CD4-positive, alpha-beta T cell (primary cell): ENCODE measurements at regions not wholly inside any gene's neighbourhood (a gene's known extent, or its start where the extent isn't known, plus 50 kb on each side); places are given as distances from the start of the nearest gene placed in this dataset.

Experiments used
- ATAC-seq: fragments of 200-7000 bp; cut with Tn5 transposase; one replicate; pipeline ENCODE4 v1.10.0; 2022; ENCODE audit warnings: mild to moderate bottlenecking; ENCODE audit not compliant: poor library complexity
- CTCF ChIA-PET: fragments of 350-600 bp; sonication (Branson Sonifier 250); formaldehyde crosslinking; loops from one replicate; lab custom pipeline; 2021; ENCODE audit warnings: antibody characterized with exemption, inconsistent platforms; lab: Charles Lee
- POLR2A ChIA-PET: fragments of 350-600 bp; sonication (Branson Sonifier 250); formaldehyde crosslinking; loops from one replicate; lab custom pipeline; 2021; ENCODE audit warnings: antibody characterized with exemption, inconsistent platforms; lab: Charles Lee
- DNase-seq, 14 experiments: peaks; one replicate each; pipeline ENCODE4 v3.0.0-alpha.2; 2013 to 2020; ENCODE audit warnings: mixed read lengths in 2 of 14
- H3K27ac ChIP-seq, 2 donors: one replicate each; pipeline versions ENCODE4 v1.5.1 to v1.7.0; 2013; ENCODE audit warnings: low read length in 2 of 2, low read depth in 1 of 2, mild to moderate bottlenecking in 1 of 2
- H3K27me3 ChIP-seq, 2 experiments: 1 replicate in 1 of 2; 2 replicates in 1 of 2; pipeline versions ENCODE4 v1.6.1 to v1.7.0; 2013; ENCODE audit warnings: low read length in 2 of 2, control low read depth in 1 of 2, mild to moderate bottlenecking in 1 of 2, moderate library complexity in 1 of 2; ENCODE audit not compliant: insufficient read depth in 2 of 2, control insufficient read depth in 1 of 2
- H3K36me3 ChIP-seq: one replicate; pipeline ENCODE4 v1.6.1; 2013; ENCODE audit warnings: low read length, control low read depth; ENCODE audit not compliant: insufficient read depth
- H3K4me1 ChIP-seq: one replicate; pipeline ENCODE4 v1.6.1; 2013; ENCODE audit warnings: low read length, control low read depth; ENCODE audit not compliant: insufficient read depth
- H3K4me3 ChIP-seq: one replicate; pipeline ENCODE4 v1.5.1; 2013; ENCODE audit warnings: mild to moderate bottlenecking, low read length, moderate library complexity
- H3K9me3 ChIP-seq, 2 experiments: 1 replicate in 1 of 2; 2 replicates in 1 of 2; pipeline versions ENCODE4 v1.6.1 to v1.7.0; 2013; ENCODE audit warnings: low read length in 2 of 2, mild to moderate bottlenecking in 2 of 2, control low read depth in 1 of 2, moderate library complexity in 1 of 2; ENCODE audit not compliant: control insufficient read depth in 1 of 2, insufficient read depth in 1 of 2
- H3K27ac Mint-ChIP-seq: one replicate; pipeline ENCODE4 v1.8.0; 2020; ENCODE audit warnings: mixed read lengths
- H3K27me3 Mint-ChIP-seq: one replicate; pipeline ENCODE4 v1.8.0; 2021; ENCODE audit warnings: mixed read lengths
- H3K36me3 Mint-ChIP-seq: one replicate; pipeline ENCODE4 v1.8.0; 2021; ENCODE audit warnings: low read depth, mixed read lengths
- H3K4me1 Mint-ChIP-seq: one replicate; pipeline ENCODE4 v1.8.0; 2021; ENCODE audit warnings: low read depth, mixed read lengths
- H3K4me3 Mint-ChIP-seq: one replicate; pipeline ENCODE4 v1.8.0; 2020; ENCODE audit warnings: mild to moderate bottlenecking, mixed read lengths
- H3K9me3 Mint-ChIP-seq: one replicate; pipeline ENCODE4 v1.8.0; 2020; ENCODE audit warnings: mixed read lengths
- CTCF ChIP-seq: fragments of 200-600 bp; IDR thresholded peaks from one replicate; pipeline ENCODE4 v1.8.0; 2022; ENCODE audit warnings: antibody characterized with exemption, mild to moderate bottlenecking
- intact Hi-C, 2 experiments: fragments of 100-400 bp; cut with DNase I in 1 of 2; cut with micrococcal nuclease in 1 of 2; formaldehyde crosslinking; loops; one replicate each; pipeline versions ENCODE4 v1.15.1 to v1.9.0; 2023 to 2025; cut with DNase I, micrococcal nuclease

- no peaks in the 10 kb centered on the region for H3K36me3 Mint-ChIP-seq
- H3K4me1 ChIP-seq = no peaks in the 10 kb centered on the region
- DNase-seq (no peak), ATAC-seq (no peak)
- H3K27me3 ChIP-seq = no peaks in the 10 kb centered on the region
- peaks cover 6% of the 10 kb centered on the region for H3K9me3 Mint-ChIP-seq
- ChIA-PET POLR2A (no interaction called here), CTCF (no interaction called here)
- no peak overlapping the region for H3K27ac ChIP-seq
- no peak overlapping the region for H3K27ac Mint-ChIP-seq
- H3K9me3 ChIP-seq = no peaks in the 10 kb centered on the region
- no peaks in the 10 kb centered on the region for H3K27me3 Mint-ChIP-seq
- intact Hi-C loops = no loop called here
- no peaks in the 10 kb centered on the region for H3K4me1 Mint-ChIP-seq
- no peak for TF ChIP-seq CTCF
- no peak overlapping the region for H3K4me3 Mint-ChIP-seq
- no peaks in the 10 kb centered on the region for H3K36me3 ChIP-seq
- H3K4me3 ChIP-seq = no peak overlapping the region
These were observed 195.7 kb downstream of the ZIC4 start for GRCh38 chr3:147210676-147211075.

- Mint-ChIP-seq H3K4me3 (no peak overlapping the region), H3K4me1 (no peaks in the 10 kb centered on the region), H3K9me3 (peaks cover 4% of the 10 kb centered on the region), H3K27me3 (no peaks in the 10 kb centered on the region), H3K36me3 (no peaks in the 10 kb centered on the region), H3K27ac (no peak overlapping the region)
- no peak for TF ChIP-seq CTCF
- ChIA-PET POLR2A (no interaction called here), CTCF (no interaction called here)
- intact Hi-C loops = no loop called here
- DNase-seq (no peak), ATAC-seq (no peak)
- peaks cover 0 to 5% of the 10 kb centered on the region in 2 experiments for H3K9me3 ChIP-seq
- H3K4me3 ChIP-seq = no peak overlapping the region
- H3K27ac ChIP-seq = no peak overlapping the region
- no peaks in the 10 kb centered on the region for H3K4me1 ChIP-seq
- no peaks in the 10 kb centered on the region for H3K36me3 ChIP-seq
- H3K27me3 ChIP-seq = no peaks in the 10 kb centered on the region
These were observed 205.3 kb downstream of the ZIC4 start for GRCh38 chr3:147201086-147201485.

GRCh38 chr3:147200545-147200944 lies 205.8 kb downstream of the ZIC4 start:
- DNase-seq = no peak
- peaks cover 4% of the 10 kb centered on the region for H3K9me3 Mint-ChIP-seq
- Histone ChIP-seq H3K27ac (no peak overlapping the region), H3K4me3 (no peak overlapping the region), H3K9me3 (peaks cover 0 to 5% of the 10 kb centered on the region in 2 experiments), H3K4me1 (no peaks in the 10 kb centered on the region), H3K36me3 (no peaks in the 10 kb centered on the region), H3K27me3 (no peaks in the 10 kb centered on the region)
- H3K36me3 Mint-ChIP-seq = no peaks in the 10 kb centered on the region
- no peaks in the 10 kb centered on the region for H3K27me3 Mint-ChIP-seq
- CTCF ChIA-PET = no interaction called here
- intact Hi-C loops = no loop called here
- POLR2A ChIA-PET = no interaction called here
- TF ChIP-seq CTCF = no peak
- no peak overlapping the region for H3K4me3 Mint-ChIP-seq
- no peaks in the 10 kb centered on the region for H3K4me1 Mint-ChIP-seq
- no peak for ATAC-seq
- no peak overlapping the region for H3K27ac Mint-ChIP-seq
